ENCODE measurements at regions not wholly inside any gene's neighbourhood (a gene's known extent, or its start where the extent isn't known, plus 50 kb on each side); places are given as distances from the start of the nearest gene placed in this dataset.
"Not testable (repeated sequence)": the region's sequence is repeated elsewhere in the genome, so short reads cannot be mapped to it uniquely, and the experiment has no call there.

DNA sequence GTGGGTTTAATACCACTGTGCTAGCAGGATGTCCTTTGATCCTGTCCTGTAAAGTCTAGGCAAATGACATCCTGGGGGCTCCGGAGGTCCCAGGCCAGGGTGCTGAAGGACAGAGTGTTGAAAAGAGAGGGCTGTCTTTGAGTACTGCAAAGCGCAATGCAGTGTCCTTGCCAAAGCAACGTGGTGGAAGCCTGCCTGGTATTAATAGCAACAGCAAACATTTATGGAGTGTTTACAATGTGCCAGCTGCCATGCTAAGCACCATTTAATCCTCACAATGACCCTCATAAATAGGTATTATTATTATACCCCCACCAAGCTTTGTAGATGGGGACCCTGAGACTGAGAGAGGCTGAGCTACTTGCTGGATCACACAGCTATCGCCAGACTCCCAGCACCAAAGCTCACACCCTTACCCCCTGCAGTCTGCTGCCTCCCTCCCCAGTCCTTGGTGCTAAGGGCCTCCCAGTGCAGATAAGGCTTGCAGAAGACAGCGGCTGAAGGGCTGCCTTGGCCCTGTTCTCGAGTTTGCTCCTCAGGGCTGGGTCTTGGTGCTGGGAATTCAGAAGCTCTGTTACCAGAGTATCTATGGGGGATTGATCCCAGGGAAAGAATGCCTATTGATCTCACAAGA, 427.7 kb downstream of the FUT8 start:
- no peak overlapping the region for H3K4me3 ChIP-seq (ENCODE audit: control insufficient read depth, low read depth, low read length)
- no peak for DNase-seq (ENCODE audit: low read depth)
- TF ChIP-seq, protein P1, sequence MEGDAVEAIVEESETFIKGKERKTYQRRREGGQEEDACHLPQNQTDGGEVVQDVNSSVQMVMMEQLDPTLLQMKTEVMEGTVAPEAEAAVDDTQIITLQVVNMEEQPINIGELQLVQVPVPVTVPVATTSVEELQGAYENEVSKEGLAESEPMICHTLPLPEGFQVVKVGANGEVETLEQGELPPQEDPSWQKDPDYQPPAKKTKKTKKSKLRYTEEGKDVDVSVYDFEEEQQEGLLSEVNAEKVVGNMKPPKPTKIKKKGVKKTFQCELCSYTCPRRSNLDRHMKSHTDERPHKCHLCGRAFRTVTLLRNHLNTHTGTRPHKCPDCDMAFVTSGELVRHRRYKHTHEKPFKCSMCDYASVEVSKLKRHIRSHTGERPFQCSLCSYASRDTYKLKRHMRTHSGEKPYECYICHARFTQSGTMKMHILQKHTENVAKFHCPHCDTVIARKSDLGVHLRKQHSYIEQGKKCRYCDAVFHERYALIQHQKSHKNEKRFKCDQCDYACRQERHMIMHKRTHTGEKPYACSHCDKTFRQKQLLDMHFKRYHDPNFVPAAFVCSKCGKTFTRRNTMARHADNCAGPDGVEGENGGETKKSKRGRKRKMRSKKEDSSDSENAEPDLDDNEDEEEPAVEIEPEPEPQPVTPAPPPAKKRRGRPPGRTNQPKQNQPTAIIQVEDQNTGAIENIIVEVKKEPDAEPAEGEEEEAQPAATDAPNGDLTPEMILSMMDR (IDR thresholded peaks at IDR 0.05; ENCODE audit: control insufficient read depth, insufficient read depth, low read depth, low read length, missing control alignments) = no peak

DNA sequence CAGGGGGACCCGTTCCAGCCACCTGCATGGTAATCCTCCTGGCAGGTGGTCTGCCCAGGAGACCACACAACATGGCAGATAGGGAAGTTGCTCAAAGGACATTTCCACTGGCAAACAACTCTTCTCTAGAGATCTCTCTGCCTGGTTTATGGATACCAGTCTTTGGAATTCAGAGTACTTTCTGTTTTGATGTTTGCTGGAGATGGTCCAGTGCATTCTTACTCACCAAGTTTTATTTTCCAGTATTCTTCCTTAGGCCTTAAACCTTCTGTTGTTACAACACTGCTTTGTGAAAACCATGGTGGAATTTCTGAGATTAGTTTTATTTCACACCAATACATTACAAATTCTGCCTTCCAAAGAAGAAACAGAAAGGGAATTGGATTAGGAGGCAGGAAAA, 428.3 kb downstream of the FUT8 start:
- TF ChIP-seq, protein P1 (IDR thresholded peaks at IDR 0.05; ENCODE audit: control insufficient read depth, insufficient read depth, low read depth, low read length, missing control alignments) = no peak
- no peak overlapping the region for H3K4me3 ChIP-seq (ENCODE audit: control insufficient read depth, low read depth, low read length)
- peak; percentile 33 for DNase-seq (ENCODE audit: low read depth)

GRCh38 chr14:65846196-65846868, 433.8 kb downstream of the FUT8 start:
- no peak for DNase-seq (ENCODE audit: low read depth)
- TF ChIP-seq, protein P1 (IDR thresholded peaks at IDR 0.05; ENCODE audit: control insufficient read depth, insufficient read depth, low read depth, low read length, missing control alignments) = no peak
- H3K4me3 ChIP-seq (ENCODE audit: control insufficient read depth, low read depth, low read length) = no peak overlapping the region

- TF ChIP-seq, protein P1 (IDR thresholded peaks at IDR 0.05; ENCODE audit: control insufficient read depth, insufficient read depth, low read depth, low read length, missing control alignments) = no peak
- no peak overlapping the region for H3K4me3 ChIP-seq (ENCODE audit: control insufficient read depth, low read depth, low read length)
- no peak for DNase-seq (ENCODE audit: low read depth)
These were observed 434.7 kb downstream of the FUT8 start for GRCh38 chr14:65847075-65847847.

DNA sequence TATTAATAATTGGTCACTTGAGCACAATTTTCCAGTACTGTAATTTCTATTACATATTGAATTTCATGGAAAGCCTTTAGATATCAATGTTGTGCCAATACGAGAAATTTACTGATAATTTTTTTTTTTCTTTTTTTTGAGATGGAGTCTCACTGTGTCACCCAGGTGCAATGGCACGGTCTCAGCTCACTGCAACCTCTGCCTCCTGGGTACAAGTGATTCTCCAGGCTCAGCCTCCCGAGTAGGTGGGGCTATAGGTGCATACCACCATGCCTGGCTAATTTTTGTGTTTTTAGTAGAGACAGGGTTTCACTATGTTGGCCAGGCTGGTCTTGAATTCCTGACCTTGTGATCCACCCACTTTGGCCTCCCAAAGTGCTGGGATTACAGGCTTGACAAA, 435.4 kb downstream of the FUT8 start:
- DNase-seq (ENCODE audit: low read depth); H3K4me3 ChIP-seq (ENCODE audit: control insufficient read depth, low read depth, low read length): not testable (repeated sequence)

GRCh38 chr14:65849091-65849490, 436.6 kb downstream of the FUT8 start:
- H3K4me3 ChIP-seq (ENCODE audit: control insufficient read depth, low read depth, low read length) = no peak overlapping the region
- no peak for DNase-seq (ENCODE audit: low read depth)
- TF ChIP-seq, protein P1 (IDR thresholded peaks at IDR 0.05; ENCODE audit: control insufficient read depth, insufficient read depth, low read depth, low read length, missing control alignments) = no peak

DNA sequence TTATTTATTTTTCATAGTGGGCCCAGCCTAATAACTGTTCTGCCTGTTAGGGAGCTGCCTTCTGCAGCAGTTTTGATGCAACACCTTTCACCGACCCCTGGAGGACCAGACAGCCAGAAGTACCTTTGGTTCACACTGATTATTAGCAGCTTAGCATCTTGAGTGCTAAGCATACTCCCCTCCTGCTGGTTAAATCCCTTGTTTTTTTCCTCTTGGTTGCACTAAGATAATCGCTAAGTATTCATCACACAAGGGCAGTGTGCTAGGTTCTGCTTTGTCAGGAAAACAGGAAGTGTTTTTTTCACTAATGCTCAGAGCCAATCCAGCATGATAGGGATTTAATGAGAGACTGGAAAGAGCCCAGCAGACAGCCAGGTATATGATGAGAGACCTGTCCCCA, 437.0 kb downstream of the FUT8 start:
- DNase-seq (ENCODE audit: low read depth) = no peak
- TF ChIP-seq, protein P1 (IDR thresholded peaks at IDR 0.05; ENCODE audit: control insufficient read depth, insufficient read depth, low read depth, low read length, missing control alignments) = no peak
- no peak overlapping the region for H3K4me3 ChIP-seq (ENCODE audit: control insufficient read depth, low read depth, low read length)

All from AG09309 (cell line).